CD14-positive monocyte (primary cell): ENCODE measurements at regions not wholly inside any gene's neighbourhood (a gene's known extent, or its start where the extent isn't known, plus 50 kb on each side); places are given as distances from the start of the nearest gene placed in this dataset.
A peak's percentile ranks its signal among the peaks of the same experiment; 100 is the strongest.

ENCODE experiments used
- DNase-seq, 3 donors: peaks; one replicate each; pipeline ENCODE4 v3.0.0-alpha.2; 2011 to 2022
- H2AFZ ChIP-seq: 2 replicates; pipeline ENCODE4 v1.6.0; 2012; ENCODE audit warnings: mild to moderate bottlenecking, low read depth, low read length, inconsistent platforms; ENCODE audit not compliant: insufficient read depth, poor library complexity, severe bottlenecking
- H3K27ac ChIP-seq, 2 donors: 1 replicate in 1 of 2; 2 replicates in 1 of 2; pipeline ENCODE4 v1.5.1; 2012 to 2013; ENCODE audit warnings: low read length in 2 of 2, control low read depth in 1 of 2, inconsistent platforms in 1 of 2, low read depth in 1 of 2, mild to moderate bottlenecking in 1 of 2
- H3K27me3 ChIP-seq, 2 donors: one replicate each; pipeline versions ENCODE4 v1.6.0 to v1.6.1; 2011 to 2013; ENCODE audit warnings: low read length in 2 of 2; ENCODE audit not compliant: control insufficient read depth in 2 of 2, insufficient read depth in 2 of 2
- H3K36me3 ChIP-seq, 2 donors: replicated peaks in 1 of 2; 1 replicate in 1 of 2; 2 replicates in 1 of 2; pipeline versions ENCODE4 v1.5.1 to v1.6.1; 2012 to 2013; ENCODE audit warnings: low read length in 2 of 2, control low read depth in 1 of 2, inconsistent platforms in 1 of 2, mild to moderate bottlenecking in 1 of 2; ENCODE audit not compliant: insufficient read depth in 2 of 2, control insufficient read depth in 1 of 2
- H3K4me1 ChIP-seq, 2 donors: 1 replicate in 1 of 2; 2 replicates in 1 of 2; pipeline versions ENCODE4 v1.5.1 to v1.6.1; 2012 to 2013; ENCODE audit warnings: low read length in 2 of 2, control low read depth in 1 of 2, inconsistent platforms in 1 of 2, mild to moderate bottlenecking in 1 of 2, moderate library complexity in 1 of 2; ENCODE audit not compliant: insufficient read depth in 2 of 2, control insufficient read depth in 1 of 2
- H3K4me2 ChIP-seq: replicated peaks from 2 replicates; pipeline ENCODE3; 2012; ENCODE audit warnings: low read length, moderate library complexity, mild to moderate bottlenecking; ENCODE audit not compliant: poor library complexity, severe bottlenecking; ENCODE audit errors: extremely low read depth
- H3K4me3 ChIP-seq, 3 experiments: fragments of 200-600 bp in 1 of 3; sonication (generic) in 1 of 3; replicated peaks in 1 of 3; 1 replicate in 2 of 3; 2 replicates in 1 of 3; pipeline ENCODE4 v1.5.1; 2011 to 2013; ENCODE audit warnings: low read length in 3 of 3, mild to moderate bottlenecking in 3 of 3, control low read depth in 2 of 3, low read depth in 2 of 3, inconsistent platforms in 1 of 3, moderate library complexity in 1 of 3
- H3K79me2 ChIP-seq: 2 replicates; pipeline ENCODE4 v1.6.0; 2012; ENCODE audit warnings: mild to moderate bottlenecking, control low read depth, inconsistent platforms, low read length, moderate library complexity; ENCODE audit not compliant: insufficient read depth
- H3K9ac ChIP-seq: 2 replicates; pipeline ENCODE4 v1.6.0; 2017; ENCODE audit warnings: low read length, mild to moderate bottlenecking; ENCODE audit not compliant: insufficient read depth, poor library complexity, severe bottlenecking
- H3K9me3 ChIP-seq, 2 donors: replicated peaks in 1 of 2; 1 replicate in 1 of 2; 2 replicates in 1 of 2; pipeline versions ENCODE4 v1.5.1 to v1.6.1; 2012 to 2013; ENCODE audit warnings: low read length in 2 of 2, control low read depth in 1 of 2; ENCODE audit not compliant: control insufficient read depth in 1 of 2, insufficient read depth in 1 of 2
- H4K20me1 ChIP-seq: 2 replicates; pipeline ENCODE4 v1.6.0; 2012; ENCODE audit warnings: mild to moderate bottlenecking, low read length, control low read depth, moderate library complexity; ENCODE audit not compliant: insufficient read depth
- H3K27ac Mint-ChIP-seq, 7 donors: one replicate each; pipeline ENCODE4 v1.8.0; 2020; ENCODE audit warnings: mild to moderate bottlenecking in 7 of 7, mixed read lengths in 7 of 7, moderate library complexity in 6 of 7, inconsistent platforms in 2 of 7
- H3K27me3 Mint-ChIP-seq, 3 donors: one replicate each; pipeline ENCODE4 v1.8.0; 2021 to 2022; ENCODE audit warnings: low read depth in 3 of 3, mild to moderate bottlenecking in 3 of 3, mixed read lengths in 3 of 3, moderate library complexity in 3 of 3, inconsistent platforms in 1 of 3
- H3K36me3 Mint-ChIP-seq, 2 donors: one replicate each; pipeline ENCODE4 v1.8.0; 2020; ENCODE audit warnings: mixed read lengths in 2 of 2, inconsistent platforms in 1 of 2, mild to moderate bottlenecking in 1 of 2
- H3K4me1 Mint-ChIP-seq: one replicate; pipeline ENCODE4 v1.8.0; 2020; ENCODE audit warnings: mild to moderate bottlenecking, mixed read lengths
- H3K4me3 Mint-ChIP-seq, 2 donors: one replicate each; pipeline ENCODE4 v1.8.0; 2020; ENCODE audit warnings: mild to moderate bottlenecking in 2 of 2, mixed read lengths in 2 of 2, moderate library complexity in 1 of 2
- H3K9me3 Mint-ChIP-seq, 7 donors: one replicate each; pipeline ENCODE4 v1.8.0; 2020 to 2022; ENCODE audit warnings: mixed read lengths in 7 of 7, mild to moderate bottlenecking in 6 of 7, moderate library complexity in 6 of 7, inconsistent platforms in 2 of 7
- CTCF ChIP-seq: fragments of 200-600 bp; IDR thresholded peaks from one replicate; pipeline ENCODE4 v1.8.0; 2022; ENCODE audit warnings: antibody characterized with exemption, mild to moderate bottlenecking
- WGBS: methylation state at CpG from one replicate; pipeline ENCODE4 v1.1.5; 2013; ENCODE audit warnings: missing lambda C conversion rate; ENCODE audit not compliant: insufficient coverage; 5-methylcytosine and 5-hydroxymethylcytosine counted together
- intact Hi-C, 2 donors: fragments of 100-400 bp; cut with micrococcal nuclease; formaldehyde crosslinking; loops; one replicate each; pipeline versions ENCODE4 v1.15.0 to v1.15.1; 2023

GRCh38 chr14:65351493-65352194, 60.9 kb upstream of the FUT8 start:
- no peak overlapping the region for H3K9ac ChIP-seq
- no peaks in the 10 kb centered on the region for H3K36me3 Mint-ChIP-seq
- H3K27me3 ChIP-seq: no peaks in the 10 kb centered on the region
- intact Hi-C loops: no loop called here
- no peak overlapping the region for H3K4me3 Mint-ChIP-seq
- H3K4me1 ChIP-seq: peaks cover 6% of the 10 kb centered on the region in 2 donors
- peaks cover 0 to 12% (median 3%) of the 10 kb centered on the region in 3 donors for H3K27me3 Mint-ChIP-seq
- H3K4me1 Mint-ChIP-seq: peaks cover 6% of the 10 kb centered on the region
- H3K4me3 ChIP-seq: no peak overlapping the region
- H3K27ac Mint-ChIP-seq: no peak overlapping the region
- H4K20me1 ChIP-seq: no peaks in the 10 kb centered on the region
- no peak for TF ChIP-seq CTCF
- no peak overlapping the region for H3K27ac ChIP-seq
- no CpG with 5 or more reads among the region's 6 CpGs for WGBS
- H3K36me3 ChIP-seq: no peaks in the 10 kb centered on the region
- H3K9me3 ChIP-seq: no peaks in the 10 kb centered on the region
- no peak overlapping the region for H3K4me2 ChIP-seq
- DNase-seq: no peak
- peaks cover 0 to 2% (median 0%) of the 10 kb centered on the region in 7 donors for H3K9me3 Mint-ChIP-seq
- H2AFZ ChIP-seq: no peak overlapping the region
- H3K79me2 ChIP-seq: no peaks in the 10 kb centered on the region

GRCh38 chr14:65352964-65353530, 59.5 kb upstream of the FUT8 start:
- Histone ChIP-seq H3K4me2 (no peak overlapping the region), H3K36me3 (no peaks in the 10 kb centered on the region), H3K4me1 (no peaks in the 10 kb centered on the region), H3K4me3 (no peak overlapping the region), H3K9me3 (no peaks in the 10 kb centered on the region), H3K79me2 (no peaks in the 10 kb centered on the region), H3K27me3 (no peaks in the 10 kb centered on the region), H4K20me1 (no peaks in the 10 kb centered on the region), H3K9ac (no peak overlapping the region), H2AFZ (no peak overlapping the region), H3K27ac (no peak overlapping the region)
- no peak overlapping the region for H3K27ac Mint-ChIP-seq
- no peak for TF ChIP-seq CTCF
- intact Hi-C loops: no loop called here
- no CpG with 5 or more reads among the region's 2 CpGs for WGBS
- no peak overlapping the region for H3K4me3 Mint-ChIP-seq
- no peaks in the 10 kb centered on the region for H3K36me3 Mint-ChIP-seq
- DNase-seq: peak in 1 of 3 donors; percentile 9
- H3K9me3 Mint-ChIP-seq: peaks cover 0 to 2% (median 0%) of the 10 kb centered on the region in 7 donors
- peaks cover 0 to 12% (median 3%) of the 10 kb centered on the region in 3 donors for H3K27me3 Mint-ChIP-seq
- no peaks in the 10 kb centered on the region for H3K4me1 Mint-ChIP-seq
